ENCODE measurements at regions not wholly inside any gene's neighbourhood (a gene's known extent, or its start where the extent isn't known, plus 50 kb on each side); places are given as distances from the start of the nearest gene placed in this dataset.

GRCh38 chr6:150702675-150703074, 103.0 kb downstream of the PLEKHG1 start:
- no peak for ATAC-seq

DNA sequence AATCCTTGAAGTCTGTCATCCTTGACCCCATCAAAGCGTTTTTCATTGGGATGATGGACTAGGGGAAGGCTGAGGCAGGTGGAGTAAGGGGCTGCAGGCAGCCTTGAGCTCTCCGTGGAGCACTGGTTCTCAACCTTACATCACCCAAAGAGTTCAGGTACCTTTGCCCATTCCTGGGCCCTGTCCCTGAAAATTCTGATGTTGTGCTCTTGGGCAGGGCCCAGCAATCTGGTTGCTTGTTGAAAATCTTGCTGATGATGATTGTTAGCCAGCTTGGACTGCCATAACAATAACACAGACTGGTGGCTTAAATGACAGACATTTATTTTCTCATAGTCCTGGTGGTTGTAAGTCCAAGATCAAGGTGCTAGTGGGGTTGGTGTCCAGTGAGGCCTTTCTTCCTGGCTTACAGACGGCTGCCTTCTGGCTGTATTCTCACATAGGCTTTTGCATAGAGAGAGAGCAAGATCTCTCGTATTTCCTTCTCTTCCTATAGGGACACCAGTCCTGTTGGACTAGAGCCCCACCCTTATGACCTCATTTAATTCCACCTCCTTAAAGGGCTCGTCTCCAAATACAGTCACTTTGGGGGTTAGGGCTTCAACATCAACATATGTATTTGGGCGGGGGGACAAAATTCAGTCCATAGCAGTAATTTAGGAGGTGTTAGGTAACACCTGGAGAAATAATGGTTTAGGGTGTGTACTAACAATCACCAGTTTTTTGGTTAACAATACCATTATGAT, 104.9 kb downstream of the PLEKHG1 start:
- ChIA-PET CTCF (interaction anchor here (2.5 kb wide), 1 partner anchor 113 kb away, joined by 5 read pairs; no protein-coding TSS in a partner anchor), POLR2A (interaction anchor here (0.6 kb wide), 1 partner anchor 212 kb away, joined by 6 read pairs; no protein-coding TSS in a partner anchor)
- H3K9me3 Mint-ChIP-seq: no peaks in the 10 kb centered on the region
- H3K27me3 Mint-ChIP-seq (ENCODE audit: low read depth): no peaks in the 10 kb centered on the region; the same call in 1 of the 2 replicates
- no peak for DNase-seq (ENCODE audit: low spot score)
- H3K36me3 Mint-ChIP-seq: no peaks in the 10 kb centered on the region
- no peak overlapping the region for H3K27ac Mint-ChIP-seq
- H3K4me1 Mint-ChIP-seq: peaks cover 15% of the 10 kb centered on the region
- no peak overlapping the region for H3K4me3 Mint-ChIP-seq
- peak; percentile 53; the same call in 1 of the 2 replicates for ATAC-seq
- no peak for TF ChIP-seq ZNF317 (CRISPR knock-in tag; IDR thresholded peaks at IDR 0.05; ENCODE audit: borderline replicate concordance, low read depth)
- TF ChIP-seq, protein P1, sequence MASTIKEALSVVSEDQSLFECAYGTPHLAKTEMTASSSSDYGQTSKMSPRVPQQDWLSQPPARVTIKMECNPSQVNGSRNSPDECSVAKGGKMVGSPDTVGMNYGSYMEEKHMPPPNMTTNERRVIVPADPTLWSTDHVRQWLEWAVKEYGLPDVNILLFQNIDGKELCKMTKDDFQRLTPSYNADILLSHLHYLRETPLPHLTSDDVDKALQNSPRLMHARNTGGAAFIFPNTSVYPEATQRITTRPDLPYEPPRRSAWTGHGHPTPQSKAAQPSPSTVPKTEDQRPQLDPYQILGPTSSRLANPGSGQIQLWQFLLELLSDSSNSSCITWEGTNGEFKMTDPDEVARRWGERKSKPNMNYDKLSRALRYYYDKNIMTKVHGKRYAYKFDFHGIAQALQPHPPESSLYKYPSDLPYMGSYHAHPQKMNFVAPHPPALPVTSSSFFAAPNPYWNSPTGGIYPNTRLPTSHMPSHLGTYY (CRISPR knock-in tag; IDR thresholded peaks at IDR 0.05): no peak
- TF ChIP-seq, protein P2, sequence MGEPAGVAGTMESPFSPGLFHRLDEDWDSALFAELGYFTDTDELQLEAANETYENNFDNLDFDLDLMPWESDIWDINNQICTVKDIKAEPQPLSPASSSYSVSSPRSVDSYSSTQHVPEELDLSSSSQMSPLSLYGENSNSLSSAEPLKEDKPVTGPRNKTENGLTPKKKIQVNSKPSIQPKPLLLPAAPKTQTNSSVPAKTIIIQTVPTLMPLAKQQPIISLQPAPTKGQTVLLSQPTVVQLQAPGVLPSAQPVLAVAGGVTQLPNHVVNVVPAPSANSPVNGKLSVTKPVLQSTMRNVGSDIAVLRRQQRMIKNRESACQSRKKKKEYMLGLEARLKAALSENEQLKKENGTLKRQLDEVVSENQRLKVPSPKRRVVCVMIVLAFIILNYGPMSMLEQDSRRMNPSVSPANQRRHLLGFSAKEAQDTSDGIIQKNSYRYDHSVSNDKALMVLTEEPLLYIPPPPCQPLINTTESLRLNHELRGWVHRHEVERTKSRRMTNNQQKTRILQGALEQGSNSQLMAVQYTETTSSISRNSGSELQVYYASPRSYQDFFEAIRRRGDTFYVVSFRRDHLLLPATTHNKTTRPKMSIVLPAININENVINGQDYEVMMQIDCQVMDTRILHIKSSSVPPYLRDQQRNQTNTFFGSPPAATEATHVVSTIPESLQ (CRISPR knock-in tag; IDR thresholded peaks at IDR 0.05): no peak
- no peak for TF ChIP-seq HMGA2 (CRISPR knock-in tag; IDR thresholded peaks at IDR 0.05)
- TF ChIP-seq, protein P3, sequence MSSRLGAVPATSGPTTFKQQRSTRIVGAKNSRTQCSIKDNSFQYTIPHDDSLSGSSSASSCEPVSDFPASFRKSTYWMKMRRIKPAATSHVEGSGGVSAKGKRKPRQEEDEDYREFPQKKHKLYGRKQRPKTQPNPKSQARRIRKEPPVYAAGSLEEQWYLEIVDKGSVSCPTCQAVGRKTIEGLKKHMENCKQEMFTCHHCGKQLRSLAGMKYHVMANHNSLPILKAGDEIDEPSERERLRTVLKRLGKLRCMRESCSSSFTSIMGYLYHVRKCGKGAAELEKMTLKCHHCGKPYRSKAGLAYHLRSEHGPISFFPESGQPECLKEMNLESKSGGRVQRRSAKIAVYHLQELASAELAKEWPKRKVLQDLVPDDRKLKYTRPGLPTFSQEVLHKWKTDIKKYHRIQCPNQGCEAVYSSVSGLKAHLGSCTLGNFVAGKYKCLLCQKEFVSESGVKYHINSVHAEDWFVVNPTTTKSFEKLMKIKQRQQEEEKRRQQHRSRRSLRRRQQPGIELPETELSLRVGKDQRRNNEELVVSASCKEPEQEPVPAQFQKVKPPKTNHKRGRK (CRISPR knock-in tag; IDR thresholded peaks at IDR 0.05; ENCODE audit: borderline replicate concordance): no peak
- no peak for TF ChIP-seq ATF3 (CRISPR knock-in tag; conservative IDR thresholded peaks at IDR 0.05)
- TF ChIP-seq RELA (CRISPR knock-in tag; IDR thresholded peaks at IDR 0.05; ENCODE audit: borderline replicate concordance): no peak
- TF ChIP-seq MYBL2 (CRISPR knock-in tag; IDR thresholded peaks at IDR 0.05): no peak
- no peak for TF ChIP-seq MXD4 (CRISPR knock-in tag; IDR thresholded peaks at IDR 0.05; ENCODE audit: borderline replicate concordance)
- no peak for TF ChIP-seq ZNF138 (CRISPR knock-in tag; conservative IDR thresholded peaks at IDR 0.05)
- no peak for TF ChIP-seq SP1 (CRISPR knock-in tag; conservative IDR thresholded peaks at IDR 0.05)
- TF ChIP-seq, protein P4, sequence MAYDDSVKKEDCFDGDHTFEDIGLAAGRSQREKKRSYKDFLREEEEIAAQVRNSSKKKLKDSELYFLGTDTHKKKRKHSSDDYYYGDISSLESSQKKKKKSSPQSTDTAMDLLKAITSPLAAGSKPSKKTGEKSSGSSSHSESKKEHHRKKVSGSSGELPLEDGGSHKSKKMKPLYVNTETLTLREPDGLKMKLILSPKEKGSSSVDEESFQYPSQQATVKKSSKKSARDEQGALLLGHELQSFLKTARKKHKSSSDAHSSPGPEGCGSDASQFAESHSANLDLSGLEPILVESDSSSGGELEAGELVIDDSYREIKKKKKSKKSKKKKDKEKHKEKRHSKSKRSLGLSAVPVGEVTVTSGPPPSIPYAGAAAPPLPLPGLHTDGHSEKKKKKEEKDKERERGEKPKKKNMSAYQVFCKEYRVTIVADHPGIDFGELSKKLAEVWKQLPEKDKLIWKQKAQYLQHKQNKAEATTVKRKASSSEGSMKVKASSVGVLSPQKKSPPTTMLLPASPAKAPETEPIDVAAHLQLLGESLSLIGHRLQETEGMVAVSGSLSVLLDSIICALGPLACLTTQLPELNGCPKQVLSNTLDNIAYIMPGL (CRISPR knock-in tag; IDR thresholded peaks at IDR 0.05): no peak
- TF ChIP-seq NR2C2 (CRISPR knock-in tag; IDR thresholded peaks at IDR 0.05): no peak
- TF ChIP-seq FOXK1 (CRISPR knock-in tag; IDR thresholded peaks at IDR 0.05): no peak
- no peak for TF ChIP-seq ZNF281 (CRISPR knock-in tag; IDR thresholded peaks at IDR 0.05)

More at GRCh38 chr6:150702675-150703074, 103.0 kb downstream of the PLEKHG1 start:
- Mint-ChIP-seq H3K27me3 (ENCODE audit: low read depth) (no peaks in the 10 kb centered on the region; the same call in 1 of the 2 replicates), H3K9me3 (no peaks in the 10 kb centered on the region), H3K36me3 (no peaks in the 10 kb centered on the region), H3K4me3 (no peak overlapping the region), H3K4me1 (peaks cover 17% of the 10 kb centered on the region), H3K27ac (no peak overlapping the region)
- ChIA-PET POLR2A (no interaction called here), CTCF (interaction anchor here (1.1 kb wide), 1 partner anchor 17 kb away, joined by 7 read pairs; no protein-coding TSS in a partner anchor)
- no peak for TF ChIP-seq CREB1 (CRISPR knock-in tag; IDR thresholded peaks at IDR 0.05)
- TF ChIP-seq MXD4 (CRISPR knock-in tag; IDR thresholded peaks at IDR 0.05; ENCODE audit: borderline replicate concordance): no peak
- TF ChIP-seq ATF3 (CRISPR knock-in tag; conservative IDR thresholded peaks at IDR 0.05): no peak
- no peak for TF ChIP-seq SMAD4 (CRISPR knock-in tag; IDR thresholded peaks at IDR 0.05)
- TF ChIP-seq, protein P5, sequence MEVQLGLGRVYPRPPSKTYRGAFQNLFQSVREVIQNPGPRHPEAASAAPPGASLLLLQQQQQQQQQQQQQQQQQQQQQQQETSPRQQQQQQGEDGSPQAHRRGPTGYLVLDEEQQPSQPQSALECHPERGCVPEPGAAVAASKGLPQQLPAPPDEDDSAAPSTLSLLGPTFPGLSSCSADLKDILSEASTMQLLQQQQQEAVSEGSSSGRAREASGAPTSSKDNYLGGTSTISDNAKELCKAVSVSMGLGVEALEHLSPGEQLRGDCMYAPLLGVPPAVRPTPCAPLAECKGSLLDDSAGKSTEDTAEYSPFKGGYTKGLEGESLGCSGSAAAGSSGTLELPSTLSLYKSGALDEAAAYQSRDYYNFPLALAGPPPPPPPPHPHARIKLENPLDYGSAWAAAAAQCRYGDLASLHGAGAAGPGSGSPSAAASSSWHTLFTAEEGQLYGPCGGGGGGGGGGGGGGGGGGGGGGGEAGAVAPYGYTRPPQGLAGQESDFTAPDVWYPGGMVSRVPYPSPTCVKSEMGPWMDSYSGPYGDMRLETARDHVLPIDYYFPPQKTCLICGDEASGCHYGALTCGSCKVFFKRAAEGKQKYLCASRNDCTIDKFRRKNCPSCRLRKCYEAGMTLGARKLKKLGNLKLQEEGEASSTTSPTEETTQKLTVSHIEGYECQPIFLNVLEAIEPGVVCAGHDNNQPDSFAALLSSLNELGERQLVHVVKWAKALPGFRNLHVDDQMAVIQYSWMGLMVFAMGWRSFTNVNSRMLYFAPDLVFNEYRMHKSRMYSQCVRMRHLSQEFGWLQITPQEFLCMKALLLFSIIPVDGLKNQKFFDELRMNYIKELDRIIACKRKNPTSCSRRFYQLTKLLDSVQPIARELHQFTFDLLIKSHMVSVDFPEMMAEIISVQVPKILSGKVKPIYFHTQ (CRISPR knock-in tag; IDR thresholded peaks at IDR 0.05): no peak
- no peak for TF ChIP-seq GABPB1 (CRISPR knock-in tag; IDR thresholded peaks at IDR 0.05)
- no peak for TF ChIP-seq TP53 (CRISPR knock-in tag; IDR thresholded peaks at IDR 0.05)
- TF ChIP-seq ZBTB21 (CRISPR knock-in tag; IDR thresholded peaks at IDR 0.05; ENCODE audit: borderline replicate concordance): no peak
- no peak for DNase-seq (ENCODE audit: low spot score)
